ENCODE measurements at regions not wholly inside any gene's neighbourhood (a gene's known extent, or its start where the extent isn't known, plus 50 kb on each side); places are given as distances from the start of the nearest gene placed in this dataset.
"Not testable (repeated sequence)": the region's sequence is repeated elsewhere in the genome, so short reads cannot be mapped to it uniquely, and the experiment has no call there.

DNA sequence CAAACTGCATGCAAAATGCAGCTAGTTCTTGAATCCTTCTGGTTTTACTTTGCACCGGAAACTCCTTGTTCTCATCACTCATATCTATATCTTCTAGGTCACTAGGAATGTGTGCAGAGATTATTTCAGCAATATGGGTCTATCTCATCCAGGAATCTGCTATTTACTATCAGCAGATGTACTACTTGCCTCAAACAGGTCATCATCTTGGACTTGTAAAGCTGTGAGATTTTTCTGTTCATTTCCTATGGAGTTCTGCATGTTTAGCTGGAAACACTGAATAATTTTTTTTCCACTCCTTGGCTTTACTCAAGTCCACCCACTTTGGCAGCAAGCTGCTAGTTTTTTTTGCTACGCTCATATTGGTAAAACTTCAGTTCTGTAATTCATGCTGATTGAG is 334.8 kb downstream of the RPIA start:
- DNase-seq: not testable (repeated sequence)

DNA sequence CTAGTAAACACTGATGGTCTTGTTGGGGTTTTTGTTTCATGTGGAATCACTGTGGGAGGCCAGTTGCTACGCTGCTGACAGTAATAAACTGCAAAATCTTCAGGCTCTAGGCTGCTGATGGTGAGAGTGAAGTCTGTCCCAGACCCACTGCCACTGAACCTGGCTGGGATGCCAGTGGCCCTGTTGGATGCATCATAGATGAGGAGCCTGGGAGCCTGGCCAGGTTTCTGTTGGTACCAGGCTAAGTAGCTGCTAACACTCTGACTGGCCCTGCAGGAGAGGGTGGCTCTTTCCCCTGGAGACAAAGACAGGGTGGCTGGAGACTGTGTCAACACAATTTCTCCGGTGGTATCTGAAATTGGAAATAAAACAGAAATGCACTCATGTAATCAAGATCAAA is 335.6 kb downstream of the RPIA start:
- DNase-seq: not testable (repeated sequence)

DNA sequence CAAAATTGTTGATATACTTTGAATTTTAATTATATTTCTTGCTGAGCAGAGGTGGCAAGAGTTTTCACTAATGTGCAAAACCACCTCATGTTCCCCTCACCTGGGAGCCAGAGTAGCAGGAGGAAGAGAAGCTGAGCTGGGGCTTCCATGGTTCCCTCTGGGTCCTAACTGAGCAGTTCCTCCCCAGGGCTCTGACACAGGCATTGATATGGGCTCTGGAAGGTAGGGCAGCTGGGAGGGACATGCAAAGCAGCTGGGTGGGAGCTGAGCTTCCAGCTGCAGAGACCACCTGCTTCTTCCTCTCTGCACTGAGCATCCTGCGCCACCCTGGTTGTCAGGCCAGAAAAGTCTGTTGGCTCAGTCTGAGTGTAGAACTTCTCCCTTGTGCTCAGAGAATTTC is 336.1 kb downstream of the RPIA start:
- DNase-seq: not testable (repeated sequence)

DNA sequence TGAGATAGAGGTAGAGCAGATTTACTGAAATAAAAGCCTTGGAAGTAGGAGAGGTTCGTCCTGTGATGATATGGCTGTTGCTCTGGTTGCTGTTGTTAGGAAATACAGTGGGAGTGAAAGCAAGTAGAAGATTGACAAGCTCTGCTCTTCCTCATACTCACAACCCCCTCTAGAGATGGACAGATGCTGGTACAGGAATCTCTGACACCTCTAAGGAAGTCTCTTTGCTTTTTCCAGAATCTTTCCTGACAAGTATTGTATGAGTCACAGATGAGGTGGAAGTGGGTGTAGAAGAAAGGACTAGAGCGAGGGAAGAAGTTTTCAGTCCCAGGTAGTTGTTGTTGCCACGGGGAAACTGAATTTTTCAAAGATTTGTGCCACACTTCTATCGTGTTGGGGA is 337.8 kb downstream of the RPIA start:
- not testable (repeated sequence) for DNase-seq

DNA sequence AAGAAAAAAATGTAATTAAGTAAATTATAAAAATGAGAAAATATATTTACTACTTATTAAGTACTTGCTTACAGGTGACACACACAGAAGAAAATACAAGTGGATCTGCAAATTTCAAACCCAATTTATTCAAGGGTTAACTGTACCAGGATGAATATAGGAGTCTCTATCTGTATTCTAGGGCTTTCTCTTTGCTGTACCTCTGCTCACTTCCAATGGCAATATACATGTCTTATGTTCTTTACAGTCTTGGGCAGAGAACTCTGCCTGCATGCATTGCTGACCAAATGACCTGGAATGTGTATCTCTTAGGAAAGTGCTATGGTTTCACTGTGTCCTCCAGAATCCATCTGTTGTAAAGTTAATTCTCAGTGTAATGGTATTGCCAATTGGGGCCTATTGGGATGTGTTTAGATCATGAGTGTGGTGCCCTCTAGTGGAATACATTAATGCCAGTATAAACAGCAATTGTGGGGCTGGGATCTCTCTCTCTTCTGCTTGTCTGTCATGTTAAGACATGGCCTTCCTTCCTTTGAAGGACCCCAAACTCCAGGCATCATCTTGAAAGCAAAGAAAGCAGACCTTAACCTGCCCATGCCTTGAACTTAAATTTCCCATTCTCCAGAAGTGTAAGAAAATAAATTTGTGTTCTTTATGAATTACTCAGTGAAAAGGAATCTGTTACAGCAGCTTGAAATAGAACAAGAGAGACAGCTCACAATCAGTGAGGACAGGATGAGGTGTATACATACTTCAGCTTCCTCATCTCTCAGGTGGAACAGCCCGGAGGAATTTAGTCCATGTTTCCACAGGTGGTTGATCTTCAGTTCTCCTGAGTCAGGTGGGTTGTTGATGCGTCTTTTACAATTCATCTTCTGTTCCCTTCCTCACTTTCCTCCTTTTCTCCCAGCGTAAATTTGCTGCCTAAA is 356.9 kb downstream of the RPIA start:
- not testable (repeated sequence) for DNase-seq

DNA sequence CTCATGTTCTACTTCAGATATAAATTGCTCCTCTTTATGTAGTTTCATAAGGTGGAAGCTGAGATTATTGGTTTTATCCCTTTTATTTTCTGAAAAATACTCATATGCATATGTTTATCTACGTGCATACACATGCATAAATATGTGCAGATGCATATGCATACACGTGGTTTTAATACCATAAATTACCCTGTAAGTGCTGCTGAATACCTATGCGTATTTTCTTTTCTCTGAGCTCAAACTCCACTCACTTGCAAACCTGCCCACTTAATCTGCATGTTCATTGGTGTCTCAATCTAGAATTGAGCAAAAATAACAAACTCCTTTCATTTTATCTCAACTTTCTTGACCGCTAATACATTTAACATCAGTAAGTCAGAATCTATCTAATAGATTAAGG is 367.1 kb downstream of the RPIA start:
- not testable (repeated sequence) for DNase-seq

DNA sequence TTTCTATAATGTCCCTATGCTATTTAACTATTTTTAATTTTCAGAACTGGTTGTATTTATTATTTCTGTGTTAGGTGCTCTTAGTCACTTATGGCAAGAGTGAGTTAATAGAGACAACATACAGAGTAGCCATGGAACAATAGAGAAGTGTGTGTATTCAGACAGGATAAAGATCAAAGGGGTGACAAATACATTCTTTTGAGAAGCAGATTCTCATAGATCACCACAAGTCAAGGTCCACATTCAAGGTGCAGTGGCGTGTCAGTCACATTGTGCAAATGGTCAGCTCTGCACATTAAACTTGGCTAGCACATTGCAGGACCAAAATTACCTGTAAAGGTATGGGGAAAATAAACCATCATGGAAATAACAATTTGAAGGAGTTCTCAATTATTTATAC is 369.7 kb downstream of the RPIA start:
- DNase-seq: not testable (repeated sequence)

DNA sequence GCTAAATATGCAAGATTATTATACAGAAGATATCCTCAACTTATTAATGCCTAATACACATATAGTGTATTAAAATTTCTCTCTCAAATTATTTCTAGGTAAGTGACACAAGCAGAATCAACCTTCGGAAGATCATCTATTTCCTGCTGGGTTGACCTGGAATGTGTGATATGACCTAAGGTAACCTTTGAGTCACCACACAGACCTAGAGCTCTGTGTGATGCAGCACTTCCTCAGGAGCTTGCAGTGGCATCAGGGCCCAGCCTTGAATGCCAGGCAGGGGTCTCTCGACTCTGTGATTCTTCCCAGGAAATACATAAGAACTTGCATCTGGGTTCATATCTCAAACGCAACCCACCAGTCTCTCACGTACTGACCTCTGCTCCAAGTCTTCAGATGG is 385.3 kb downstream of the RPIA start:
- DNase-seq: not testable (repeated sequence)

DNA sequence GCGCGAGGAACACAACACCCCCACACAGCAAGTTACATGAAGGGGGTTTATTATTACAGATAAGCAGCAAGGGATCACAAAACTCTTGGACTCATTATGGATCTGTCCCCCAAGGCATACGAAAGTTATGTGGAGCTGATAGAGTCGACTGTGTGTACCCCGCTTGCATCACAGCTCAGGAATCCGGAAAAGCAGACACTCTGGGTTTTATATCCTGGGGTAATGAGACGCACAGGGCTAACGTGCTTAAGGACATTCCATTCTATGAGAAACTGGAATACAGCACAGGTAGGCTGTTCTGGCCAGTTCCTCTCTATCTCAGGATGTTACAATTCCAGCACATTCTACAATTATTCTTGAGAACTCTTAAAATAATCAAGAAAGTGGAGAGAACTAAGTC is 401.4 kb downstream of the RPIA start:
- not testable (repeated sequence) for DNase-seq

DNA sequence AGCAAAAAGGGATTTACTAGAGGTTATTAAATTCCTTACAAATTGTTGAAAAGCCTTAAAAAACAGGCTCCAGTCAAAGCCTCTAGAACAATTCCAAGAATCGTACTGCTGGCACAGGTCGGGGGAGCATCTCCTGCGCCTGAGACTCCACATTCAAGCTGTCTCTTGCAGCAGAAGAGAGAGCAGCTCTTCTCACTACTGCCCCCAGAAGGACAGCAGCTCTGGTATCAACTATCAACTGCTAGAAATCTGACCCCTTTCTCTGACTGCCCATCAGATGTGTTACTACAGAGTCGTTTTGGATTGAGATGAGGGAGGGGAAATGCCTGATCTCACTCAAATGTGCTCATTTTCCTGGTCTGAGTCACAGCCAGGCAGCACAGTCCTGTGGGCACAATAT is 403.6 kb downstream of the RPIA start:
- not testable (repeated sequence) for DNase-seq

DNA sequence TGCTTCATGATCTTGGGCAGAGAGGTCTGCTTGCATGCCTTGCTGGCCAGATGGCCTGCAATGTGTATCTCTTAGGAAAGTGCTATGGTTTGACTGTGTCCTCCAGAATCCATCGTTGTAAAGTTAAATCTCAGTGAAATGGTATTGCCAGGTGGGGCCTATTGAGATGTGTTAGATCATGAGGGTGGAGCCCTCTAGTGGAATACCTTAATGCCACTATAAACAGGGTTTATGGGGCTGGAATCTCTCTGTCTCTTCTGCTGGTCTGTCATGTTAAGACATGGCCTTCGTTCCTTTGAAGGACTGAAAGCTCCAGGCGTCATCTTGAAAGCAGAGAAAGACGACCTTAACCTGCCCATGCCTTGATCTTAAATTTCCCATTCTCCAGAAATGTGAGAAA is 411.1 kb downstream of the RPIA start:
- not testable (repeated sequence) for DNase-seq

DNA sequence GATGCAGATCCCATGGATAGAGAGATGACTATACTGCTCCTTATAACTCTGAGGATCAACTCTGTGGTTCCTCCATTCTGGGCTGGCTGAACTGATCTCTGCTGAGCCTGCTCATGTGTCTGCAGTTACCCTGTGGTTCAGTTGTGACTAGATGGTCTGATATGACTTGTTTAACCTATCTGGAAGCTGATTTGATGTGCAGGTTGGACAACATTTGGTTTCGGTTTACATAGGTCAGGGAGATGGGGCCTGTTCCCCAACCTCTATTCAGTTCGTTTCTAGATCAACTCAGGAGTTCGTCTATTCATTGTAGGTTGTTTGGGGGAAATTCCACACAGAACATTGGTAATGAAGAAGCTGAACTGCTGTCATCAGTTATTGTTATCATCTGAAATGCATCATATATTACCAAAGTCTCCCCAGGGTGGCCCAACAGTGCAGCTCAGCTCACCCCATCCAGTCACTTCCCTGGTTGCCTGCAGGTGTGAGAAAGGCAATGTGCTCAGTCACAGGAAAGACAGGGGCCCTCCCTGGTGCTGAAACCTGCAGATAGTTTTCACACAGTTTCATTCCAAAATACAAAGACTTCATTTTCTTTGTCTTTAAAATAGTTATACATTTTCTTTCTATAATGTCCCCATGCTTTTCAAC is 415.0 kb downstream of the RPIA start:
- DNase-seq: not testable (repeated sequence)

DNA sequence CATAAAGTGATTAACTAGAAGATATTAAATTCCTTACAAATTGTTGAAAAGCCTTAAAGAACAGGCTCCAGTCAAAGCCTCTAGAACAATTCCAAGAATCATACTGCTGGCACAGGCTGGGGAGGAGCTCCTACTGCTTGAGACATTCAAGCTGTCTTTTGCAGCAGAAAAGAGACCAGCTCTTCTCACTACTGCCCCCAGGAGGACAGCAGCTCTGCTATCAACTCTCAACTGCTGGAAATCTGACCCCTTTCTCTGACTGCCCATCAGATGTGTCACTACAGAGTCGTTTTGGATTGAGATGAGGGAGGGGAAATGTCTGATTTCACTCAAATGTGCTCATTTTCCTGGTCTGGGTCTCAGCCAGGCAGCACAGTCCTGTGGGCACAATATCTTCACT is 421.0 kb downstream of the RPIA start:
- DNase-seq: not testable (repeated sequence)

DNA sequence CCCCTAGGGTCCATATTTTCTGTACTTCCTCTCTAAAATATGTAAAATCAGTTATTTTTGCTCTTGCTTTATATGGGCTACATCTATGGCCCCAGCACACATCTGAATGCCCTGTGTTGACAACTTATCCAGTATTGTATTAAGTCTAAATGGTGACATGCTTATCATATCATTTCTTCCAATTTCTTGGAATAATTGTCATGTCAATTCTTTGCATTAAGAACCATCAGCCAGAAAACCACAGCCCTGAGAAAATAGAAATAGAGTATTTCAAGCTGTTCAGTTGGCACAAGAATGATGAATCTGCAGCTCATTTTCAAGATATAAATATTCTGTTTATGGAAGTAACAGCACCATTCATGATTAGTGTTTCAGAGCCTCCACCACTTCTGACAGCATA is 421.8 kb downstream of the RPIA start:
- not testable (repeated sequence) for DNase-seq

DNA sequence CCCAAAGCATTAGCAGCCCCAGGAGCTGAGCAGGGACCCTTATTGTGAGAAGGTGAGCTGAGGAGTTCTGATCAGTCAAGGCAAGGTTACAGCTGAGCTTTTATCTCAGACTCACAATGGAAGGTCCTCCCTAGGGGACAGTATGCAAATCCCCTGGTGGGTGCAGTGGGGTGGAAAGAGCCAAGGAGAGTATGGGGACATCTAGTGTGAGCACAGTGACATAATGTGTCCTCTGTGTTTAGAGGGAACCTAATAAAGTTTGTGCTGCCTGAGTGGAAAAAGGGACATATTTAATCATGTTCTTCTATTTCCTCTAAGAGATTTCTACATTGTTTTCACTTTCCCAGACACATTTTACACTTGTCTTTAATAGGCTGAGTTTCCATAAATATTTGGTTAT is 438.0 kb downstream of the RPIA start:
- DNase-seq: not testable (repeated sequence)

DNA sequence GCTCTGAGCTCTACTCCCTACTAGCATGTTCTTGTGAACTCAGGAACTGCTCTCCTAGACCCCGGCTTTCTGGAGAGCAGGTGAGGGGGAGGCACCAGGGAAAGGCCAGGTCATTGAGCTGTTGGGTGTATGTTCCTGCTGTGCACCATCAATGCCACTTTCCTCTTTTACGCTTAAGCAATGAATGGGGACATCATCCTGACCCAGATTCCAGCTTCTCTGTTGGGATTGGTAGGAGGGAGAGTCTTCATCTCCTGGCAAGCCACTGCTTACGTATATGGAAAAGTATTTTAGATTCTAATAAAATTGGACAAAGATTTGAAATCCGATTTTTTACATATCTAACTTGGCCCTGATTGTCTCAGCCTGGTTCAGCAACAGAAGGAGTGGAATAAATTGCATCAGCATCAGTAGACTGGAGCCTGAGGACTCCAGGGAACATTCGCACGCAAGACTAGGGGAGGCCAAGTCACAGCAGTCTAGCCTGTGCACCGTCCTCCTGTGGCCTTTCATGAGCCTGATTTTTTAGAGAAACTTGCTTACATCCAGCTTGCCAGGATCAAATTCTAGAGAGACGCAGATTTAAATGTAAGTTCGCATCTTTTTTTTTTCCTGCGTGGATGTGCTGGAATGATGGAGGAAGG is 439.3 kb downstream of the RPIA start:
- not testable (repeated sequence) for DNase-seq

DNA sequence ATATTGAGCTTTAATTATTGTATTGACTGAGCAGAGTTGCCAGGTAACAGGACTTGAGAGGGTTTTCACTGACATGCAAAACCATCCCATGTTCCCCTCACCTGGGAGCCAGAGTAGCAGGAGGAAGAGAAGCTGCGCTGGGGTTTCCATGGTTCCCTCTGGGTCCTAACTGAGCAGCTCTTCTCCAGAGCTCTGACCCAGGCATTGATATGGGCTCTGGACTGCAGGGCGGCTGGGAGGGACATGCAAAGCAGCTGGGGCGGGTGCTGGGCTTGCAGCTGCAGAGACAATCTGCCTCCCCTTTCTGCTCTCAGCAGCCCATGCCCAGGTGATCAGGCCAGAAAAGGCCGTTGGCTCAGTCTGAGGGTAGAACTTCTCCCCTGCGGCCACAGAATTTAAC is 451.5 kb downstream of the RPIA start:
- DNase-seq: peak; percentile 44

DNA sequence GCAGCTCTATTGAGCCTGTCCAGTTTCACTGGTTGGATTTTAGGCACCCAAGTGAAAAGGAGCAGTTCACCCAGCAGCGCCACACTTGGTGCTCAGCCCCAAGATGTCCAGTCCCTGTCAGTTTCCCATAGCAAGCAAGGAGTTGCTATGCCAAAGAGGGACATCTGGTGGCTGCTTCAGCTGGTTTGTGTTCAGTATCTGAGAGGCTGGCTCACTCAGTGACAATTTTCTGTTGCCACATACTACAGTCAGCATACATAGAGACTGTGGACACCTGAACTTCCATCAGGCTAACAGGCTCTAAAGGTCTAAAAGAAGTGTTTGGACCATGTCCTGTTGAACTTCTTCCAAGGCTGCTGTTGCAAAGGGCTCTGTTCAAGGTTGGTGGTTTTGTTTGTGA is 453.9 kb downstream of the RPIA start:
- DNase-seq: not testable (repeated sequence)

DNA sequence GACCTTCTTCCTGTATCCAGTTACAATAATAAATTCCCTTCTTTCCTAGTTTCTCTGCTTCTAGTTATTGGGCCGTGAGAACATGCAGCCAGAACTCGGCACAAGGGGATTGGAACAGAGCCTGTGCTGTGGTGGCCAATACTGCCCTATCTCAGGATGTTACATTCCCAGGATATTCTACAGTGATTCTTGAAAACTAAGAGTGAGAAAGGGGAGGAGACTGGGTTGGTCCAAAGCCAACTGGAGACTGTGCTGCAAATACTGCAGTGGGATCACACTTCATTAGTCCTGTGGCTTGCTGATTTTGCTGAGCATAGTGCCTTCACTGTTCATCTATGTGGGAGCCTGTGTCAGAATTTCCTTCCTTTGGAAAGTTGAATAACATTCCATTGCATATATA is 456.8 kb downstream of the RPIA start:
- not testable (repeated sequence) for DNase-seq

DNA sequence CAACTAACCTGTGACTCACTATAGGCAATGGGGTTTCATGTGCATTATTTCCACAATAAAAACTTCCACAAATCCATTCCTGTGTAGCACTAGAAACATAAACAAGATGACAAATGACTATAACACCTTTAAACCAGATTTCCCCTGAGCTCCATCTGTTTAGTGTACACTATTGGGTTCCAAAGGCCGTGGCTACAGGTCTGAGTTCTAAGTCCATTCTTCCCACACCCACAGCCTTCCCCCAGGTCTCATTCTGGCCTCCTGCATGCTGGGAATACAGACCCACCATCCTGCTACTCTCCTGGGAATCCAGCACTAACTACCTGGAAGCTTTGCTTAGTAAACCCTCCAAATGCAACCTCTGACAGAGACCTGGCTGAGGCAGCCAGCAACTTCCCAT is 460.2 kb downstream of the RPIA start:
- not testable (repeated sequence) for DNase-seq

DNA sequence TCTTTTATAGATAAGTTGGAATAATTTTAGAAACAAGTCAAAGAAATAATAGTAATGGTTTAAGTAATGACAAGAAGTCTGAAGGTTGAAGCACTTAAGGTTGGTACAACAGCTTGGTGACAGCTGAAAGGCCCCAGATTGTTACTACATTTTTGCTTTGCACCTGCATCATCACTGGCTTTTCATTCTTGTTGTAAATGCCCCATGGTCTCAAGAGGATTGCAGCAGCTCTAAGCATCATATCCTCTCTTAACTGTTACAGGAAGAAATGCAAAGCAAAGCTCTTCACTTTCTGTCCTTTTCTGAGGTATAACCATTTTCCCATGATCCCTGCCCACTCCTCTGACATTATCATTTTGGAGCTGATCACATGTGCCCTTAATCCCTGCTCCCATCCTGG is 461.0 kb downstream of the RPIA start:
- not testable (repeated sequence) for DNase-seq

DNA sequence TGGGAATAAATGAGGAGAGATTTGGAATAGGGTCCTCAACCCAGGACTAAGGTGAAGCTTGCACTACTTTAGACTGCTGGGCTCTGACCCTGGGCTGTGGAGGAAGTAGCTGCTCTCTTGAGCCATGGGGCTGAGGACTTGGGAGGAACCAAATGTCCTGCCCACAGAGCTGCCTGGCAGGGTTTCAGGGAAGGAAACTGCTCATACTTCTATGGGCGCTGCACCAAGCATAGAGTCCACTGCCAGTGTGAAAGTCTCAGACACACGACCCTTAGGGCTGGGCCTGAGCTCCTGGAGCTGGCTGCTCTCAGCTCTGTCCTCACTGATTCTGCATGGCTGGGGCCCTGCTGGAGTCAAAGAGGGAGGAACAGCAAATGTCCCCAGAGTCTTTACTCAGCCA is 461.7 kb downstream of the RPIA start:
- DNase-seq: not testable (repeated sequence)

DNA sequence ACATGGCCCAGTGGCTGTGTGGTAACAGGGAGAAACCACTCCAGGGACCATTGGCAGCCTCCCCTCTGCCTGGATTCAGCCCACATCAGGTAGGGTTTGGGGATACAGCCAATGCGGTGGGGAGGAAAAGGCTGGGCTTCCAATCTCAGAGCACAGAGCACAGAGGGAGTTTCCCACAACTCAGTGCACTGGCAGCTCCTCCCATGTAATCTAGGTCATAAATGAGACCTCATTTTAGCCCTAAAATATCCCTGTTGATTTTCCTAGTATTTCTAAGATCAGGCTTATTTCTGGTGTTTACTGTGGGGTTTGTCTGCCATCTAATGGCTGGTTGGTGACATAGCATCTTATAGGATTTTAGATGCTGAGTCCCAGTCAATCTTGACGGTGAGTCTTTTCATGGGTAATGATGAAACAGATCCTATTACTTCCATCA is 462.8 kb downstream of the RPIA start:
- not testable (repeated sequence) for DNase-seq

DNA sequence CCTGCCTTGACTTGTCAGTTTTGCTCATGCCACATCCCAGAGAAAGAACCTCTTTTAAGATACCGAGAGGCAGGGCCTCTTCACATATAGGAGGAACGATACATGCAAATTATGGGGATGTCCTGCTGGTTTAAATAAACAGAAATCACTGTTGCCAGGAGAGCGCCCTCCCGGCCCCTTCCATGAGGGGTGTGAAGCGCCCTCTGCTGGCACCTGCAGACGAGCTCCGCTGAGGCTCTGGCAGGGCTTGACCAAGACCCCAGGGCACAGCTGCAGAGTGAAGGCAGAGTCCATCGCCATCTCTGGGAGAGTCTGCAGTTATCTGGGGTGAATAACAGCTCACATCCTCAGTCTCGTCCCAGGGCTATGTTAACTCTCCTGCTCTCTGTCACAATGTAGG is 468.8 kb downstream of the RPIA start:
- not testable (repeated sequence) for DNase-seq

Data from CD4-positive, alpha-beta T cell treated with Interleukin-15 for 1 hour (primary cell).